Karpas-422 (cell line): ENCODE measurements at regions not wholly inside any gene's neighbourhood (a gene's known extent, or its start where the extent isn't known, plus 50 kb on each side); places are given as distances from the start of the nearest gene placed in this dataset.

Experiments
- DNase-seq: peaks from one replicate; pipeline ENCODE4 v3.0.0-alpha.2; 2015
- H2AFZ ChIP-seq: fragments of 200-600 bp; sonication (generic); 2 replicates; pipeline ENCODE4 v1.6.1; 2014; ENCODE audit warnings: antibody characterized with exemption, low read length, mixed read lengths
- H3K27ac ChIP-seq: fragments of 200-600 bp; sonication (generic); 2 replicates; pipeline ENCODE4 v1.5.1; 2014; ENCODE audit warnings: mild to moderate bottlenecking, low read length, moderate library complexity
- H3K27me3 ChIP-seq: fragments of 200-600 bp; sonication (generic); 2 replicates; pipeline ENCODE4 v1.6.1; 2014; ENCODE audit warnings: low read length, mixed read lengths
- H3K36me3 ChIP-seq: fragments of 200-600 bp; sonication (generic); 2 replicates; pipeline ENCODE4 v1.6.1; 2014; ENCODE audit warnings: low read length, mixed read lengths; ENCODE audit not compliant: insufficient read depth
- H3K4me1 ChIP-seq: fragments of 200-600 bp; sonication (generic); 2 replicates; pipeline ENCODE4 v1.6.1; 2014; ENCODE audit warnings: mild to moderate bottlenecking, low read length, mixed read lengths
- H3K4me2 ChIP-seq: fragments of 200-600 bp; sonication (generic); 2 replicates; pipeline ENCODE4 v1.6.1; 2014; ENCODE audit warnings: low read length, low read depth, mild to moderate bottlenecking; ENCODE audit not compliant: poor library complexity, severe bottlenecking
- H3K4me3 ChIP-seq: fragments of 200-600 bp; sonication (generic); 2 replicates; pipeline ENCODE4 v1.5.1; 2014; ENCODE audit warnings: mild to moderate bottlenecking, antibody characterized with exemption, low read length, mixed read lengths
- H3K79me2 ChIP-seq: fragments of 200-600 bp; sonication (generic); 2 replicates; pipeline ENCODE4 v1.6.1; 2014; ENCODE audit warnings: mild to moderate bottlenecking, low read length, mixed read lengths
- H3K9ac ChIP-seq: fragments of 200-600 bp; sonication (generic); 2 replicates; pipeline ENCODE4 v1.6.0; 2014; ENCODE audit warnings: low read length
- H3K9me2 ChIP-seq: fragments of 200-600 bp; sonication (generic), shearing (Covaris generic); replicated peaks from 2 replicates; pipeline ENCODE4 v1.6.0; 2014; ENCODE audit warnings: mild to moderate bottlenecking, low read length, moderate library complexity; ENCODE audit not compliant: insufficient read depth
- H3K9me3 ChIP-seq: fragments of 300-700, 200-600 bp; sonication (generic); 2 replicates; pipeline ENCODE4 v1.6.1; 2014; ENCODE audit warnings: low read length, mixed read lengths
- H4K20me1 ChIP-seq: fragments of 200-600 bp; sonication (generic); 2 replicates; pipeline ENCODE4 v1.6.1; 2014; ENCODE audit warnings: mild to moderate bottlenecking, antibody characterized with exemption, low read length, low read depth; ENCODE audit not compliant: insufficient read depth

- H3K9ac ChIP-seq, result no peak overlapping the region
- H3K9me2 ChIP-seq, result no peaks in the 10 kb centered on the region
- DNase-seq, result no peak
- no peaks in the 10 kb centered on the region for H3K27me3 ChIP-seq
- H3K79me2 ChIP-seq, result no peaks in the 10 kb centered on the region
- no peaks in the 10 kb centered on the region for H3K36me3 ChIP-seq
- no peaks in the 10 kb centered on the region for H4K20me1 ChIP-seq
- no peaks in the 10 kb centered on the region for H3K4me1 ChIP-seq
- H2AFZ ChIP-seq, result no peak overlapping the region
- no peak overlapping the region for H3K4me3 ChIP-seq
- H3K4me2 ChIP-seq, result no peak overlapping the region
- H3K27ac ChIP-seq, result no peak overlapping the region
- H3K9me3 ChIP-seq, result no peaks in the 10 kb centered on the region
Observed at GRCh38 chr12:87687362-87687761, 341.8 kb downstream of the C12orf50 start.

GRCh38 chr12:87685696-87686095 is 343.5 kb downstream of the C12orf50 start:
- DNase-seq, result no peak
- Histone ChIP-seq H3K9me2 (no peaks in the 10 kb centered on the region), H2AFZ (no peak overlapping the region), H3K9me3 (no peaks in the 10 kb centered on the region), H3K79me2 (no peaks in the 10 kb centered on the region), H3K36me3 (no peaks in the 10 kb centered on the region), H3K27ac (no peak overlapping the region), H3K9ac (no peak overlapping the region), H3K27me3 (no peaks in the 10 kb centered on the region), H3K4me2 (no peak overlapping the region), H4K20me1 (no peaks in the 10 kb centered on the region), H3K4me1 (no peaks in the 10 kb centered on the region), H3K4me3 (no peak overlapping the region)

GRCh38 chr12:87679251-87679650 is 349.9 kb downstream of the C12orf50 start:
- Histone ChIP-seq H3K36me3 (no peaks in the 10 kb centered on the region), H3K9me2 (no peaks in the 10 kb centered on the region), H3K4me3 (no peak overlapping the region), H3K27ac (no peak overlapping the region), H3K9me3 (no peaks in the 10 kb centered on the region), H3K4me2 (no peak overlapping the region), H4K20me1 (no peaks in the 10 kb centered on the region), H2AFZ (no peak overlapping the region), H3K9ac (no peak overlapping the region), H3K27me3 (no peaks in the 10 kb centered on the region), H3K79me2 (no peaks in the 10 kb centered on the region), H3K4me1 (no peaks in the 10 kb centered on the region)
- DNase-seq, result no peak

- H3K9me3 ChIP-seq, result no peaks in the 10 kb centered on the region
- no peak overlapping the region for H3K27ac ChIP-seq
- H3K9me2 ChIP-seq, result no peaks in the 10 kb centered on the region
- H4K20me1 ChIP-seq, result no peaks in the 10 kb centered on the region
- no peaks in the 10 kb centered on the region for H3K36me3 ChIP-seq
- H3K4me1 ChIP-seq, result no peaks in the 10 kb centered on the region
- no peaks in the 10 kb centered on the region for H3K79me2 ChIP-seq
- no peak overlapping the region for H2AFZ ChIP-seq
- H3K27me3 ChIP-seq, result no peaks in the 10 kb centered on the region
- H3K9ac ChIP-seq, result no peak overlapping the region
- no peak overlapping the region for H3K4me2 ChIP-seq
- H3K4me3 ChIP-seq, result no peak overlapping the region
- DNase-seq, result no peak
Observed at GRCh38 chr12:87678453-87678852, 350.7 kb downstream of the C12orf50 start.

- no peaks in the 10 kb centered on the region for H3K4me1 ChIP-seq
- no peak overlapping the region for H3K4me2 ChIP-seq
- no peaks in the 10 kb centered on the region for H3K79me2 ChIP-seq
- no peak overlapping the region for H3K9ac ChIP-seq
- no peaks in the 10 kb centered on the region for H3K9me2 ChIP-seq
- H3K9me3 ChIP-seq, result no peaks in the 10 kb centered on the region
- H3K36me3 ChIP-seq, result no peaks in the 10 kb centered on the region
- no peaks in the 10 kb centered on the region for H4K20me1 ChIP-seq
- no peak overlapping the region for H3K27ac ChIP-seq
- H3K4me3 ChIP-seq, result no peak overlapping the region
- H3K27me3 ChIP-seq, result no peaks in the 10 kb centered on the region
- no peak overlapping the region for H2AFZ ChIP-seq
- no peak for DNase-seq
Observed at GRCh38 chr12:87676731-87677130, 352.5 kb downstream of the C12orf50 start.

- H3K9me3 ChIP-seq, result no peaks in the 10 kb centered on the region
- no peaks in the 10 kb centered on the region for H3K79me2 ChIP-seq
- H3K9me2 ChIP-seq, result no peaks in the 10 kb centered on the region
- H4K20me1 ChIP-seq, result no peaks in the 10 kb centered on the region
- H3K27me3 ChIP-seq, result no peaks in the 10 kb centered on the region
- no peaks in the 10 kb centered on the region for H3K36me3 ChIP-seq
- H3K27ac ChIP-seq, result no peak overlapping the region
- H3K9ac ChIP-seq, result no peak overlapping the region
- no peak overlapping the region for H3K4me2 ChIP-seq
- H3K4me1 ChIP-seq, result no peaks in the 10 kb centered on the region
- DNase-seq, result no peak
- H3K4me3 ChIP-seq, result no peak overlapping the region
- H2AFZ ChIP-seq, result no peak overlapping the region
Observed at GRCh38 chr12:87671757-87672156, 357.4 kb downstream of the C12orf50 start.

GRCh38 chr12:87670448-87670847 is 358.8 kb downstream of the C12orf50 start:
- Histone ChIP-seq H3K27ac (no peak overlapping the region), H3K27me3 (no peaks in the 10 kb centered on the region), H3K4me2 (no peak overlapping the region), H3K36me3 (no peaks in the 10 kb centered on the region), H3K79me2 (no peaks in the 10 kb centered on the region), H3K9me3 (no peaks in the 10 kb centered on the region), H3K4me1 (no peaks in the 10 kb centered on the region), H3K9ac (no peak overlapping the region), H3K4me3 (no peak overlapping the region), H2AFZ (no peak overlapping the region), H4K20me1 (no peaks in the 10 kb centered on the region), H3K9me2 (no peaks in the 10 kb centered on the region)
- DNase-seq, result peak; percentile 51

- no peaks in the 10 kb centered on the region for H3K9me3 ChIP-seq
- H3K9me2 ChIP-seq, result no peaks in the 10 kb centered on the region
- peak; percentile 49 for DNase-seq
- no peak overlapping the region for H3K27ac ChIP-seq
- H3K79me2 ChIP-seq, result no peaks in the 10 kb centered on the region
- H3K4me2 ChIP-seq, result no peak overlapping the region
- no peak overlapping the region for H3K4me3 ChIP-seq
- H4K20me1 ChIP-seq, result no peaks in the 10 kb centered on the region
- H3K27me3 ChIP-seq, result no peaks in the 10 kb centered on the region
- no peak overlapping the region for H2AFZ ChIP-seq
- no peaks in the 10 kb centered on the region for H3K36me3 ChIP-seq
- H3K4me1 ChIP-seq, result peaks cover 2% of the 10 kb centered on the region
- H3K9ac ChIP-seq, result no peak overlapping the region
Observed at GRCh38 chr12:87667378-87667777, 361.8 kb downstream of the C12orf50 start.

- H3K36me3 ChIP-seq, result no peaks in the 10 kb centered on the region
- H3K9me3 ChIP-seq, result no peaks in the 10 kb centered on the region
- H3K27ac ChIP-seq, result no peak overlapping the region
- H4K20me1 ChIP-seq, result no peaks in the 10 kb centered on the region
- peak; percentile 54 for DNase-seq
- H3K4me1 ChIP-seq, result peaks cover 17% of the 10 kb centered on the region
- H3K79me2 ChIP-seq, result no peaks in the 10 kb centered on the region
- H3K9ac ChIP-seq, result peak overlapping the region; percentile 28; the same call in 1 of the 2 replicates
- no peaks in the 10 kb centered on the region for H3K27me3 ChIP-seq
- peak overlapping the region; percentile 99 for H2AFZ ChIP-seq
- peak overlapping the region; percentile 69 for H3K4me2 ChIP-seq
- peak overlapping the region; percentile 49 for H3K4me3 ChIP-seq
- no peaks in the 10 kb centered on the region for H3K9me2 ChIP-seq
Observed at GRCh38 chr12:87661786-87662377, 367.3 kb downstream of the C12orf50 start.
